OCI-LY7 (cell line): ENCODE measurements at regions not wholly inside any gene's neighbourhood (a gene's known extent, or its start where the extent isn't known, plus 50 kb on each side); places are given as distances from the start of the nearest gene placed in this dataset.

ENCODE experiments used
- EZH2phosphoT487 ChIP-seq: fragments of 200-600 bp; sonication (generic); IDR thresholded peaks from 2 replicates; pipeline ENCODE4 v1.6.1; 2018; ENCODE audit warnings: low read depth, borderline replicate concordance, mild to moderate bottlenecking, mixed run types, antibody characterized with exemption, low read length, moderate library complexity, mixed read lengths
- TF ChIP-seq, protein P1 (sequence below): fragments of 200-600 bp; sonication (generic); conservative IDR thresholded peaks from 2 replicates; pipeline ENCODE4 v1.5.1; 2014; ENCODE audit warnings: mild to moderate bottlenecking, antibody characterized with exemption, low read length, moderate library complexity, mixed read lengths

DNA sequence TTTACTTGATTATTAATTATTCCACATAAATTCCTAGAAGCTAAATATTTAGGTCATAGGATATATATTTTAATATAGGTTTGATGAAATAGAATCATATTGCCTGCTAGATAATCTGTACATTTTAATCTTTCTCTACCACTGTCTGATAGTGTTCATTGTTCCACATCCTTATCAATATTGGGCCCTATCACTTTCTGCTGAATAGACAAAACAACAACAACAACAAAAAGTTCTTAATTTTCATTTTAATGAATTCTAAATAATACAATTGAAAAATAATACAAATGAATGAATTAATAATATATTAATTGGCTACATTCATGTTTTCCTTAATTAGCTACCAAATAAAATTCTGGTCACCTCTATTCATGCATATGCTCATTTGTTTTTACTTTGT, 1437.2 kb downstream of the LRFN5 start:
- TF ChIP-seq, protein P1, sequence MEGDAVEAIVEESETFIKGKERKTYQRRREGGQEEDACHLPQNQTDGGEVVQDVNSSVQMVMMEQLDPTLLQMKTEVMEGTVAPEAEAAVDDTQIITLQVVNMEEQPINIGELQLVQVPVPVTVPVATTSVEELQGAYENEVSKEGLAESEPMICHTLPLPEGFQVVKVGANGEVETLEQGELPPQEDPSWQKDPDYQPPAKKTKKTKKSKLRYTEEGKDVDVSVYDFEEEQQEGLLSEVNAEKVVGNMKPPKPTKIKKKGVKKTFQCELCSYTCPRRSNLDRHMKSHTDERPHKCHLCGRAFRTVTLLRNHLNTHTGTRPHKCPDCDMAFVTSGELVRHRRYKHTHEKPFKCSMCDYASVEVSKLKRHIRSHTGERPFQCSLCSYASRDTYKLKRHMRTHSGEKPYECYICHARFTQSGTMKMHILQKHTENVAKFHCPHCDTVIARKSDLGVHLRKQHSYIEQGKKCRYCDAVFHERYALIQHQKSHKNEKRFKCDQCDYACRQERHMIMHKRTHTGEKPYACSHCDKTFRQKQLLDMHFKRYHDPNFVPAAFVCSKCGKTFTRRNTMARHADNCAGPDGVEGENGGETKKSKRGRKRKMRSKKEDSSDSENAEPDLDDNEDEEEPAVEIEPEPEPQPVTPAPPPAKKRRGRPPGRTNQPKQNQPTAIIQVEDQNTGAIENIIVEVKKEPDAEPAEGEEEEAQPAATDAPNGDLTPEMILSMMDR, result no peak
- no peak for TF ChIP-seq EZH2phosphoT487
